Activated B cell treated with CpG ODN at 0.5 μM for 24 hours (primary cell): ENCODE measurements at regions not wholly inside any gene's neighbourhood (a gene's known extent, or its start where the extent isn't known, plus 50 kb on each side); places are given as distances from the start of the nearest gene placed in this dataset.

Experiments used
- ATAC-seq: fragments of 200-7000 bp; cut with Tn5 transposase; one replicate; pipeline ENCODE4 v1.10.0; 2021; ENCODE audit warnings: low read depth, mild to moderate bottlenecking, moderate library complexity
- CTCF ChIA-PET: fragments of 350-600 bp; sonication (Branson Sonifier 250); formaldehyde crosslinking; loops from one replicate; lab custom pipeline; 2021; ENCODE audit warnings: antibody characterized with exemption; lab: Charles Lee
- POLR2A ChIA-PET: fragments of 350-600 bp; sonication (Branson Sonifier 250); formaldehyde crosslinking; loops from one replicate; lab custom pipeline; 2021; ENCODE audit warnings: antibody characterized with exemption; lab: Charles Lee
- DNase-seq: peaks from one replicate; pipeline ENCODE4 v3.0.0; 2022
- H3K27ac Mint-ChIP-seq: one replicate; pipeline ENCODE4 v1.8.0; 2020; ENCODE audit warnings: mixed read lengths
- H3K27me3 Mint-ChIP-seq: one replicate; pipeline ENCODE4 v1.8.0; 2021; ENCODE audit warnings: mixed read lengths
- H3K36me3 Mint-ChIP-seq: one replicate; pipeline ENCODE4 v1.8.0; 2021; ENCODE audit warnings: low read depth, mixed read lengths
- H3K4me1 Mint-ChIP-seq: one replicate; pipeline ENCODE4 v1.8.0; 2021; ENCODE audit warnings: mixed read lengths
- H3K4me3 Mint-ChIP-seq: one replicate; pipeline ENCODE4 v1.8.0; 2020; ENCODE audit warnings: mild to moderate bottlenecking, mixed read lengths
- H3K9me3 Mint-ChIP-seq: one replicate; pipeline ENCODE4 v1.8.0; 2020; ENCODE audit warnings: mixed read lengths
- CTCF ChIP-seq: fragments of 200-600 bp; IDR thresholded peaks from one replicate; pipeline ENCODE4 v1.8.0; 2022; ENCODE audit warnings: antibody characterized with exemption, mild to moderate bottlenecking
- intact Hi-C: fragments of 100-400 bp; cut with micrococcal nuclease; formaldehyde crosslinking; loops from one replicate; pipeline ENCODE4 v1.15.1; 2024

GRCh38 chr6:9422138-9422537 lies 986.8 kb upstream of the SLC35B3 start:
- TF ChIP-seq CTCF: no peak
- peaks cover 12% of the 10 kb centered on the region for H3K9me3 Mint-ChIP-seq
- ChIA-PET CTCF (no interaction called here), POLR2A (no interaction called here)
- H3K36me3 Mint-ChIP-seq: no peaks in the 10 kb centered on the region
- H3K27ac Mint-ChIP-seq: no peak overlapping the region
- no peaks in the 10 kb centered on the region for H3K27me3 Mint-ChIP-seq
- no peak for ATAC-seq
- DNase-seq: no peak
- intact Hi-C loops: no loop called here
- H3K4me3 Mint-ChIP-seq: no peak overlapping the region
- H3K4me1 Mint-ChIP-seq: no peaks in the 10 kb centered on the region

GRCh38 chr6:9420316-9421015 lies 985.1 kb upstream of the SLC35B3 start:
- POLR2A ChIA-PET: no interaction called here
- no peaks in the 10 kb centered on the region for H3K27me3 Mint-ChIP-seq

GRCh38 chr6:9417400-9417799 lies 982.1 kb upstream of the SLC35B3 start:
- TF ChIP-seq CTCF: no peak
- H3K4me1 Mint-ChIP-seq: no peaks in the 10 kb centered on the region
- no peaks in the 10 kb centered on the region for H3K27me3 Mint-ChIP-seq
- ChIA-PET POLR2A (no interaction called here), CTCF (no interaction called here)
- ATAC-seq (no peak), DNase-seq (no peak)
- no peak overlapping the region for H3K4me3 Mint-ChIP-seq
- no peak overlapping the region for H3K27ac Mint-ChIP-seq
- no peaks in the 10 kb centered on the region for H3K36me3 Mint-ChIP-seq
- peaks cover 6% of the 10 kb centered on the region for H3K9me3 Mint-ChIP-seq
- intact Hi-C loops: no loop called here

More at GRCh38 chr6:9420316-9421015, 985.1 kb upstream of the SLC35B3 start:
- intact Hi-C loops: no loop called here
- H3K27ac Mint-ChIP-seq: no peak overlapping the region
- H3K4me3 Mint-ChIP-seq: no peak overlapping the region
- no peak for TF ChIP-seq CTCF
- DNase-seq (no peak), ATAC-seq (no peak)
- no peaks in the 10 kb centered on the region for H3K36me3 Mint-ChIP-seq
- CTCF ChIA-PET: no interaction called here
- H3K9me3 Mint-ChIP-seq: peaks cover 12% of the 10 kb centered on the region
- no peaks in the 10 kb centered on the region for H3K4me1 Mint-ChIP-seq

- H3K4me3 Mint-ChIP-seq: no peak overlapping the region
- H3K4me1 Mint-ChIP-seq: no peaks in the 10 kb centered on the region
- POLR2A ChIA-PET: no interaction called here
- ATAC-seq: no peak
- no peak overlapping the region for H3K27ac Mint-ChIP-seq
- intact Hi-C loops: no loop called here
- no peak for TF ChIP-seq CTCF
- no peaks in the 10 kb centered on the region for H3K36me3 Mint-ChIP-seq
- no peaks in the 10 kb centered on the region for H3K27me3 Mint-ChIP-seq
- H3K9me3 Mint-ChIP-seq: no peaks in the 10 kb centered on the region
- no peak for DNase-seq
- CTCF ChIA-PET: no interaction called here
These were observed 977.7 kb upstream of the SLC35B3 start for GRCh38 chr6:9412951-9413559.

- TF ChIP-seq CTCF: no peak
- Mint-ChIP-seq H3K4me1 (no peaks in the 10 kb centered on the region), H3K36me3 (no peaks in the 10 kb centered on the region), H3K27me3 (no peaks in the 10 kb centered on the region), H3K4me3 (no peak overlapping the region), H3K27ac (no peak overlapping the region), H3K9me3 (no peaks in the 10 kb centered on the region)
- no peak for ATAC-seq
- no peak for DNase-seq
- ChIA-PET CTCF (no interaction called here), POLR2A (no interaction called here)
- intact Hi-C loops: no loop called here
These were observed 973.8 kb upstream of the SLC35B3 start for GRCh38 chr6:9409126-9409525.
